ENCODE measurements at regions not wholly inside any gene's neighbourhood (a gene's known extent, or its start where the extent isn't known, plus 50 kb on each side); places are given as distances from the start of the nearest gene placed in this dataset.

- no peak for TF ChIP-seq CTCF (IDR thresholded peaks at IDR 0.05)
- TF ChIP-seq POLR2A (IDR thresholded peaks at IDR 0.05): no peak
- no peak for TF ChIP-seq POLR2AphosphoS5 (IDR thresholded peaks at IDR 0.05)
- no peak for TF ChIP-seq EP300 (IDR thresholded peaks at IDR 0.05)
Observed at GRCh38 chr2:192373754-192374153, 179.0 kb upstream of the TMEFF2 start.

Measured in sigmoid colon (tissue), 4 donors.